Kidney (tissue), 13 donors: ENCODE measurements at regions not wholly inside any gene's neighbourhood (a gene's known extent, or its start where the extent isn't known, plus 50 kb on each side); places are given as distances from the start of the nearest gene placed in this dataset.

Experiments used
- DNase-seq, 5 donors: peaks; one replicate each; pipeline ENCODE4 v3.0.0-alpha.2; 2013 to 2020
- FAIRE-seq: peaks from 2 replicates; lab custom pipeline; 2012; peaks lifted over from hg19 to GRCh38; lab: Jason Lieb, UNC
- H3K27ac ChIP-seq, 2 donors: one replicate each; pipeline ENCODE4 v1.7.0; 2013; ENCODE audit warnings: low read depth in 2 of 2, low read length in 2 of 2, inconsistent platforms in 1 of 2
- H3K27me3 ChIP-seq: one replicate; pipeline ENCODE4 v1.7.1; 2013; ENCODE audit warnings: low read length, inconsistent platforms; ENCODE audit not compliant: control insufficient read depth, insufficient read depth
- H3K36me3 ChIP-seq, 3 donors: one replicate each; pipeline versions ENCODE4 v1.7.0 to v1.7.1; 2013; ENCODE audit warnings: low read length in 3 of 3, control low read depth in 1 of 3, inconsistent platforms in 1 of 3; ENCODE audit not compliant: insufficient read depth in 3 of 3, control insufficient read depth in 2 of 3
- H3K4me1 ChIP-seq, 3 donors: one replicate each; pipeline versions ENCODE4 v1.7.0 to v1.7.1; 2013; ENCODE audit warnings: low read length in 3 of 3, inconsistent platforms in 1 of 3, low read depth in 1 of 3; ENCODE audit not compliant: control insufficient read depth in 2 of 3, insufficient read depth in 2 of 3
- H3K4me3 ChIP-seq, 3 donors: one replicate each; pipeline versions ENCODE4 v1.7.0 to v1.8.1; 2013; ENCODE audit warnings: low read length in 3 of 3, control low read depth in 1 of 3, inconsistent platforms in 1 of 3
- H3K9ac ChIP-seq, 3 donors: one replicate each; pipeline versions ENCODE4 v1.7.0 to v1.7.1; 2013; ENCODE audit warnings: low read length in 3 of 3, control low read depth in 1 of 3, inconsistent platforms in 1 of 3
- H3K9me3 ChIP-seq, 3 donors: one replicate each; pipeline versions ENCODE4 v1.7.0 to v1.7.1; 2013; ENCODE audit warnings: low read length in 3 of 3, control low read depth in 1 of 3, inconsistent platforms in 1 of 3; ENCODE audit not compliant: control insufficient read depth in 2 of 3, insufficient read depth in 1 of 3
- intact Hi-C: fragments of 100-400 bp; cut with DNase I; formaldehyde crosslinking; loops from one replicate; pipeline ENCODE4 v1.11.1; 2022
- TF ChIP-seq, protein P1 (sequence below): IDR thresholded peaks from 3 replicates; pipeline ENCODE4 v1.5.1; 2012; ENCODE audit warnings: mild to moderate bottlenecking, moderate library complexity, borderline replicate concordance; ENCODE audit not compliant: insufficient read depth; ENCODE audit errors: extremely low read depth
- donor health status: control.
- donor health status: control.
- donor health status: control.
- donor health status: control.
- donor health status: control.
- donor health status: DM: yes; HTN: yes; CAD: no.
- donor health status: Normal renal cell carcinoma (clear cell type).

DNA sequence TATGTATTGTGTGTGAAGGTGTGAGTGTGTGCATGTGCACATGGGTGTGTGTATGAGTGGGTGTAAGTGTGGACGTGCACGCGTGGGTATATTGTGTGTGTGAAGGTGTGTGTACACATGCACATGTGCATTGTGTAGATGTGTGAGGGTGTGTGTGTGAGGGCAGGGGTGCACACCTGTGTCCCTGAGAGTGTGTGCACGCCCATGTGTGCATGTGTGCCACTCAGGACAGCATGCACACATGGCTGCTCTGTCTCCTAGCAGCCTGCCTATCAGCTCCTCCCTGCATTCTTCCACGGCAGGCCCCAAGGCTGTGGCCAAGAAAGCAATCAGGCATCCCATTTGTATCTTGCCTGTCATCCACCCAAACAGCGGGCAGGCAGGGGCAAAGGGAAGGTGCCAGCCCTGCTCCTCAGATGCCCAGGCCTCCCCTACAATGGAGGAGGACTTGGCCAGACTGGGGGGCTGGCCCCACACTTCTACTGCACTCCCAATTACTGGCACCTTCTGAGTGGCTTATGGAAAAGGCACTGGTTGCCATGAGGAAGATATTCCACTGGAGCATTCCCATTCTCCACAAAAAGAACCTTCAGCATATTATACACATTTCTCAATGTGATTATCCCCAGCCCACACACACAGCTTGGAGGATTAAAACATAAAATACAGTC is 380.4 kb upstream of the ZMIZ1 start:
- H3K9me3 ChIP-seq = no peaks in the 10 kb centered on the region
- TF ChIP-seq, protein P1, sequence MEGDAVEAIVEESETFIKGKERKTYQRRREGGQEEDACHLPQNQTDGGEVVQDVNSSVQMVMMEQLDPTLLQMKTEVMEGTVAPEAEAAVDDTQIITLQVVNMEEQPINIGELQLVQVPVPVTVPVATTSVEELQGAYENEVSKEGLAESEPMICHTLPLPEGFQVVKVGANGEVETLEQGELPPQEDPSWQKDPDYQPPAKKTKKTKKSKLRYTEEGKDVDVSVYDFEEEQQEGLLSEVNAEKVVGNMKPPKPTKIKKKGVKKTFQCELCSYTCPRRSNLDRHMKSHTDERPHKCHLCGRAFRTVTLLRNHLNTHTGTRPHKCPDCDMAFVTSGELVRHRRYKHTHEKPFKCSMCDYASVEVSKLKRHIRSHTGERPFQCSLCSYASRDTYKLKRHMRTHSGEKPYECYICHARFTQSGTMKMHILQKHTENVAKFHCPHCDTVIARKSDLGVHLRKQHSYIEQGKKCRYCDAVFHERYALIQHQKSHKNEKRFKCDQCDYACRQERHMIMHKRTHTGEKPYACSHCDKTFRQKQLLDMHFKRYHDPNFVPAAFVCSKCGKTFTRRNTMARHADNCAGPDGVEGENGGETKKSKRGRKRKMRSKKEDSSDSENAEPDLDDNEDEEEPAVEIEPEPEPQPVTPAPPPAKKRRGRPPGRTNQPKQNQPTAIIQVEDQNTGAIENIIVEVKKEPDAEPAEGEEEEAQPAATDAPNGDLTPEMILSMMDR = no peak
- H3K4me3 ChIP-seq = no peak overlapping the region
- FAIRE-seq = no peak
- H3K36me3 ChIP-seq = no peaks in the 10 kb centered on the region
- DNase-seq = peak in 4 of 5 donors; percentile 65 to 72 (median 70)
- no peak overlapping the region for H3K9ac ChIP-seq
- H3K27me3 ChIP-seq = no peaks in the 10 kb centered on the region
- H3K4me1 ChIP-seq = peaks cover 0 to 8% (median 8%) of the 10 kb centered on the region in 3 donors
- H3K27ac ChIP-seq = no peak overlapping the region
- intact Hi-C loops = no loop called here

DNA sequence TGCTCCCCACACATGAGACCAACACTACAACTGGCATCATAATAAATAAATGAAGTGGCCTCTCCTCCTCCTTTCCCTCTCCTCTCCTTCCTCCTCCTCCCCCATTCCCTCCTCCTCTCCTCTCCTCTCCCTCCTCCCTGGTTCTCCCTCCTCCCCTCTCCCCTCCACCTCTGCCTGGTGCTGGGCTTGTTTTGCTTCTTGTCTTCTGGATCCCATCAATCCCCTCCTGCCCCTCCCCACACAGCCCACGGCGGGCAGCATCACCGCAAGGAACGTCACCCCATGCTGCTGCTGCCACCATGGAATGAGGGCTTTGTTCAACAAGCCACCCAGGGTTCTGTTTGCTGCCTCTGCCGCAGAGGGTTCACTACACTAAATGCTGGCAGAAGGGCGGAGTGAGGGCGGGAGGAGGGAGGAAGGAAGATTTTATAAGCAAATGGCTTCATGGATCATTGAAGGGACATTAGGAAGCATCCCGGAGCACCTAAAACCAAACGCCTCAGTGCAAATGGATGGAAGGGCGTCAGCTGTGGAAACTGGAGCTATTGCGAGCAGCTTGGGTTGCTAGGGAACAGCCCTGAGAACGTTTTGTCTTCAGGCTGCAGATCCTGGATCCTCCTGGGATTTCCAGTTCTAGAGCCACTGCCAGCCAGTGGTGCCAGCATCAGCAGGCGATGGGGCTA is 379.7 kb upstream of the ZMIZ1 start:
- DNase-seq (peak in 4 of 5 donors; percentile 79 to 91 (median 84)), FAIRE-seq (no peak)
- Histone ChIP-seq H3K9ac (no peak overlapping the region), H3K4me1 (peaks cover 0 to 8% (median 8%) of the 10 kb centered on the region in 3 donors), H3K4me3 (no peak overlapping the region), H3K27ac (no peak overlapping the region), H3K36me3 (no peaks in the 10 kb centered on the region), H3K9me3 (no peaks in the 10 kb centered on the region), H3K27me3 (no peaks in the 10 kb centered on the region)
- intact Hi-C loops = no loop called here
- TF ChIP-seq, protein P1 = no peak

DNA sequence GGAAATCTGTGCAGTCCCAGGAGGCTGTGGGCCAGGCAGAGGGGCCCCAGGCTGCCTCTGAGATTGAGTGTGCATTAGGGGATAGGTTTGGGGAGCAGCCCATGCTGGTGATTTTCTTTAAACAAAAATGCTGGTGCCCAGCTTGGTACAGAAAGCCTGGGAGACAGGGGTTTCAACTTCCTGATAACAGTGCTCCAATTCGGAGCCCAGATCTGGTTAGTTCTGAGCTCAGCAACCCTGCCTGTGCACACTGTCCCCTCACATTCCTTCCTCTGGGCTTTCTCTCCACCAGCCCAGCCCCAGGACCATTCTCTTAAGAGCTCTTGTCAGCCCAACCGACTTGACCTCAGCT is 379.2 kb upstream of the ZMIZ1 start:
- Histone ChIP-seq H3K4me3 (no peak overlapping the region), H3K4me1 (peaks cover 0 to 8% (median 8%) of the 10 kb centered on the region in 3 donors), H3K27me3 (no peaks in the 10 kb centered on the region), H3K27ac (no peak overlapping the region), H3K9me3 (no peaks in the 10 kb centered on the region), H3K36me3 (no peaks in the 10 kb centered on the region), H3K9ac (no peak overlapping the region)
- intact Hi-C loops = no loop called here
- no peak for DNase-seq
- no peak for FAIRE-seq
- TF ChIP-seq, protein P1 = no peak
